Keratinocyte (primary cell): ENCODE measurements at regions not wholly inside any gene's neighbourhood (a gene's known extent, or its start where the extent isn't known, plus 50 kb on each side); places are given as distances from the start of the nearest gene placed in this dataset.
A peak's percentile ranks its signal among the peaks of the same experiment; 100 is the strongest.

ENCODE experiments used
- EZH2 ChIP-seq: IDR thresholded peaks from one replicate; pipeline ENCODE4 v1.6.1; 2012; ENCODE audit warnings: inconsistent platforms, mild to moderate bottlenecking, low read length, moderate library complexity
- TF ChIP-seq, protein P1 (sequence below), 3 experiments: IDR thresholded peaks in 1 of 3; conservative IDR thresholded peaks in 1 of 3; optimal IDR thresholded peaks in 1 of 3; 2 replicates in 2 of 3; 3 replicates in 1 of 3; pipeline versions ENCODE3 to v1.5.1; 2011; ENCODE audit warnings: low read length in 3 of 3, mild to moderate bottlenecking in 3 of 3, moderate library complexity in 2 of 3, control low read depth in 1 of 3, inconsistent platforms in 1 of 3; ENCODE audit not compliant: insufficient read depth in 2 of 3; ENCODE audit errors: extremely low read depth in 1 of 3

GRCh38 chr1:148383966-148384365, 99.1 kb downstream of the PPIAL4G start:
- TF ChIP-seq, protein P1, sequence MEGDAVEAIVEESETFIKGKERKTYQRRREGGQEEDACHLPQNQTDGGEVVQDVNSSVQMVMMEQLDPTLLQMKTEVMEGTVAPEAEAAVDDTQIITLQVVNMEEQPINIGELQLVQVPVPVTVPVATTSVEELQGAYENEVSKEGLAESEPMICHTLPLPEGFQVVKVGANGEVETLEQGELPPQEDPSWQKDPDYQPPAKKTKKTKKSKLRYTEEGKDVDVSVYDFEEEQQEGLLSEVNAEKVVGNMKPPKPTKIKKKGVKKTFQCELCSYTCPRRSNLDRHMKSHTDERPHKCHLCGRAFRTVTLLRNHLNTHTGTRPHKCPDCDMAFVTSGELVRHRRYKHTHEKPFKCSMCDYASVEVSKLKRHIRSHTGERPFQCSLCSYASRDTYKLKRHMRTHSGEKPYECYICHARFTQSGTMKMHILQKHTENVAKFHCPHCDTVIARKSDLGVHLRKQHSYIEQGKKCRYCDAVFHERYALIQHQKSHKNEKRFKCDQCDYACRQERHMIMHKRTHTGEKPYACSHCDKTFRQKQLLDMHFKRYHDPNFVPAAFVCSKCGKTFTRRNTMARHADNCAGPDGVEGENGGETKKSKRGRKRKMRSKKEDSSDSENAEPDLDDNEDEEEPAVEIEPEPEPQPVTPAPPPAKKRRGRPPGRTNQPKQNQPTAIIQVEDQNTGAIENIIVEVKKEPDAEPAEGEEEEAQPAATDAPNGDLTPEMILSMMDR (optimal IDR thresholded peaks at IDR 0.05 in 1 of 3, IDR thresholded peaks at IDR 0.05 in 1 of 3, conservative IDR thresholded peaks at IDR 0.05 in 1 of 3; ENCODE audit: extremely low read depth in 1 of 3, insufficient read depth in 2 of 3, low read length in 3 of 3), result peak in 2 of 3 experiments; percentile 4 to 32
- TF ChIP-seq EZH2, result no peak
